GM21381 (cell line): ENCODE measurements at regions not wholly inside any gene's neighbourhood (a gene's known extent, or its start where the extent isn't known, plus 50 kb on each side); places are given as distances from the start of the nearest gene placed in this dataset.
"Not testable (repeated sequence)": the region's sequence is repeated elsewhere in the genome, so short reads cannot be mapped to it uniquely, and the experiment has no call there.

ENCODE experiments used
- ATAC-seq: cut with Tn5 transposase; IDR thresholded peaks from one replicate; pipeline ENCODE4 v1.9.1; 2021; ENCODE audit warnings: mild to moderate bottlenecking, moderate library complexity; ENCODE audit not compliant: unreplicated experiment

DNA sequence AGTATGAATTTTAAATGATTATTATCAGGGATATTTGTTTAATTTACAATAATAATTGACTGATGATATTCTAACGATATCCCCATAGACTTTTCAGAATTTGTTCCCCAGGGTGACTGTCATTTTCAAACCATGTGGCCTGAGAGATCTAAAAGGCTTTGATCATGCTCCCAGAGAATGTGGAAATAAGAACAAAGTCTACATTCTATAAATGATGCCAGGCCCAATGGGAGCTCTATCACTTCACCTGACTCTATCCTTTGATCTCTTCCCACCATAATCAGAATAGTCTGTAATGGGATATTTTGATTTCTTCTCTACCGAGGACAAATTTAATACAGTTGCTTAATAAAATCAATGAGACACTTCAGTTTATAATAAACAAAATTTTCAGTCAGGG, 483.4 kb upstream of the IRAK1BP1 start:
- no peak for ATAC-seq

DNA sequence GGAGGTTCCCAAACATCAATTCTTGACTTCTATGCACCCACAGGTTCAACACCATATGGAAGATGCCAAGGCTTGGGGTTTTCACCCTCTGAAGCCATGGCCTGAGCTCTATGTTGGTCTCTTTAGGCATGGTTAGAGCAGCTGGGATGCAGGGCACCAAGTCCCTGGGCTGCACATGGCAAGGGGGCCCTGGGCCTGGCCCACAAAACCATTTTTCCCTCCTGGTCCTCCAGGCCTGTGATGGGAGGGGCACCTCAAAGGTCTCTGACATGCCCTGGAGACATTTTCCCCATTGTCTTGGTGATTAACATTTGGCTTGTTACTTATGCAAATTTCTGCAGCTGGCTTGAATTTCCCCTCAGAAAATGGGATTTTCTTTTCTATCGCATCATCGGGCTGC, 480.5 kb upstream of the IRAK1BP1 start:
- ATAC-seq = not testable (repeated sequence)

DNA sequence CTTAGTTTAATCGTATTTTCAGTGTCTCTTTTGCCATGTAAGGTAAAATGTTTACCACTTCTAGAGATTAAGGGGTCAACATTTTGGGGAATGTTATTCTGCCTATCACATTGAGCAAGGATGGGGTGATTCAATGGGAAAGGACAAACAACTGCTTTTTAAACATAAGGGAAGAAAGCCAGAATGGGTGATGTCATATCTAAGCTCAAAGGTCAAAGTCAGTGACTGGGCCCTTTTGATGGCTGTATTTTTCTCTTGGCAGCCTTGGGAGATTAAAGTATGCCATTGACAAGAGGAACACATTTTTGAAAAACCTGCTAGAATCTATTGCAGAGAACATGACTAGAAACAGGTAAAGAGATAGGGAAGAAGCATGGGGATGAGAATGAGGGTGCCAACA, 477.3 kb upstream of the IRAK1BP1 start:
- no peak for ATAC-seq

DNA sequence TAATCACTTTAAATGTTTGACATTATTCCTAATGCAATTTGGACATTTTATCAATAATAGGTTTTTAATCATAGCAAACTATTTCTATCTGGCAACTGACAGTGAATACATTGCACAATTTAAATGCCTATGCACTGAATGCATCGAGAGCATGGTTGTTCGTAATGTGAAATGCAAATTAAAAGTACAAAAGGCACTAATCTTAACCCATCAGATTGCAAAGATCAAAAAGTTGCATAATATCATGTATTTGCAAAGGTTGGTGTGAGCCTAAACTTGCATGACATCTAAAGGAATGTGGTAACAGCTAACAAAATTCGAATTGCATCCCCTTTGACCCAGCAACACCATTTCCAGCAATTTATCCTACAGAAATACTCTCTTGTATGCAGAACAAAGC, 469.9 kb upstream of the IRAK1BP1 start:
- ATAC-seq = no peak

DNA sequence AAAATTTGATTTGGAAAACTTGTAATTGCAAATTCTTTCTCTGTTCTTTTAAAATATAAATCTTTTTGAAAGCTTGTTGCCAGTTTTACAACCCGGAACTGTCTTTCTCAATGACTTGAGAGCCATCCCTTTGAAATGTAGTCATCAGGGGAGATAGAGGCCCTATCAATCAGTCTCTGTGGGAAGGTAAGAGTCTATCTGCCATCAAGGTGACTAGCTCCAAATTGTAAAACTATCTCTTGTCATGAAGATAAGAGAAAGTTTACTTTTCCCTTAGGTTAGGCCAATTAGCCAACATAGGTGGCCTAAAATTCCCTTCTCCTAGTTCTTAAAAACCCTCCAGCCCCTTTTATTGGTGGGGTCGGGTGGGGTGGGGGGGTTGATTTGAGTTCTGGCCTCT, 469.1 kb upstream of the IRAK1BP1 start:
- no peak for ATAC-seq

DNA sequence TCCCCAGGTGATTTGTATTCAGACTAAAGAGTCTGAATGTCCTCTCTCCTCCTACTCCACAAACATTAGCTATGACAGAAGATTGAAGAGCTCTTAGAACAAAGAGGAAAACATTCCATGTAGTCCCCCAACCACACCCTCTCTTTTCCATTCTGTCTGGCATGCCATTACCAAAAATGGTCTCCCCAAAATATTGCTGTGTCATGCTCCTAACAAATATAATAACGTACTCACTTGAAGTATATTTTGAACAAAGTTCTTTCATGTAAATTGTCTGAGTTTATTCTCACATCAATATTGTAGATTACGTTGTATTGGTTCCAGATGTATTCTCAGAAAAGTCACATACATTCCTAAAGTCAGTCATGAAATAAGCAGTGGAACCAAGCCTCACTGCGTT, 467.3 kb upstream of the IRAK1BP1 start:
- ATAC-seq = no peak

DNA sequence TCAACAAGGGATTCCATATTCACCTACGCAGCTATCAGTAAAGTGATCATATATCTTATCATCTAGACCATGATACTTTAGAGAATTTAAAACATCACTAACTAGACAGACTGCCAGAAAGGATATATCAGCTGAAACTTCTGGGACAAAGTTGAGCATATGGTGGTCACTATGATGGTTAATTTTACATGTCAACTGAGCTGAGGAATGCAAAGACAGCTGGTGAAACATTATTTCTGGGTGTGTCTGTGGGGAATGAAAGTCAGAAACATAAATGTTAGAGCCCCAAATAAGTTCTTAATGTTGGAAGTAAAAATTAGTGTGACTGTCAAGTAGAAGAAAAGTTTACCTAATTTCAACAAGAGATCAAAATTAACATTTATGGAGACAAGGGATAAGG, 440.0 kb upstream of the IRAK1BP1 start:
- ATAC-seq = no peak

DNA sequence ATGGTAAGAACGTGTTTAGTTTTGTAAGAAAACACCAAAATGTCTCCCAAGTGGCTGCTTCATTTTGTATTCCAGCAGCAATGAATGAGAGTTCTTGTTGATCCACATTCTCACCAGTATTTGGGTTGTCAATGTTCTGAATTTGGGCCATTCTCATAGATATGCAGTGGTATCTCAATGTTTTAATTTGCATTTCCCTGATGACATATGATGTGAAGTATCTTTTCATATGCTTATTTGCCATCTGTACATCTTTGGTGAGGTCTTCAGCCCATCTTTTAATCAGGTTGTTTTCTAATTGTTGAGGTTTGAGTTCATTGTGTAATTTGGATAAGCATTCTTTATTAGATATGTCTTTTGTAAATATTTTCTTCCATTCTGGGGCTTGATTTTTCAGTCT, 436.8 kb upstream of the IRAK1BP1 start:
- ATAC-seq = no peak

DNA sequence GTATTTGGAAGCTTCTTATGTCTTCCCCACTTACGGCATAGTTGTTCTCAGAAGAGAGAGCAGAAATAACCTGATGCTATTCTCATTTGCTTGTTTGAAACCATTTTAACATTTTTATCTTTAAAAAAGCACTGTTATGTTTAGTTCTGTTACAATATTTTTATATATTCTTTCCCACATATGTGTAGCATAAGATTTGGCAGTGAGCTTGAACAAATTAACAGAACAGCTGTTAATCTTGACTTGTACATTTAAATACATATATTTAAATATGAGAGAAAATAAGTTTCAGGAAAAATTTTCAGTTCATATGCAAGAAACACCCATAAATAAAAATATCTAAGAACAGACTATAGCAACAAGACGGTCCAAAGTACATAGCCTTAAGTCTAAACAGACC, 431.7 kb upstream of the IRAK1BP1 start:
- ATAC-seq = no peak

DNA sequence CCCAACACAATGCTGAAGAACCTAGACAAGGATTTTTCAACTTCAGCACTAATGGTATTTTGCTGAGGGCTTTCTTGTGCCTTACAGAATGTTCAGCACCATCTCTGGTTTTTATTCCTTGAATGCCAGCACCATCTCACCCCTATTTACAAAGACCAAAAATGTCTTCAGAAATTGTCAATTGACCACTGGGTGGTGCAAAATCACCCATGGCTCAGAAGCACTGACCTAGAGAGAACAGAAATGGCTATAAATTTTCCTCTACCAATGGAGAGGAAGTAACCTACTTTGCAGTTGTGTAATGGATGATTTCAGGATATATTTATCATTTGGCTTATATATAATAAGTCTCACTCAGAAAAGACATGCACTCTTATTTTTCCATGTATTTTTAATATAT, 431.0 kb upstream of the IRAK1BP1 start:
- no peak for ATAC-seq

DNA sequence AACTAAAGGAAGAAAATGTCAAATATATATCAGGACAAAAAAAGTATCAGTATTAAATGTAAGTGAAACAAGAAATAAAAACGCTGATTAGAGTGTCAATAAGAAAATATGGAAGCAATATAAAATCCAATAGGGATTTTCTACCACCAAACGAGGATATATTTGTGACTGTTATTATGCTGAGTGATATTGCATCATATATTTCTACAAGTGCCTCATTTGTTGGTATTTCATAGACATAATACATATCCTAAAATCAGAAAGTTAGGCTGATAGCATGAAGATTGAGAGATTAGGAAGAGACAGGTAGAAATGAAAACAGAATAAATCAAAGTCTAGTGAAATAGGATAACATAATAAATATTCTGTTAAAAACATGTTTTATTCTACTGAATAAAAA, 429.2 kb upstream of the IRAK1BP1 start:
- ATAC-seq = no peak

DNA sequence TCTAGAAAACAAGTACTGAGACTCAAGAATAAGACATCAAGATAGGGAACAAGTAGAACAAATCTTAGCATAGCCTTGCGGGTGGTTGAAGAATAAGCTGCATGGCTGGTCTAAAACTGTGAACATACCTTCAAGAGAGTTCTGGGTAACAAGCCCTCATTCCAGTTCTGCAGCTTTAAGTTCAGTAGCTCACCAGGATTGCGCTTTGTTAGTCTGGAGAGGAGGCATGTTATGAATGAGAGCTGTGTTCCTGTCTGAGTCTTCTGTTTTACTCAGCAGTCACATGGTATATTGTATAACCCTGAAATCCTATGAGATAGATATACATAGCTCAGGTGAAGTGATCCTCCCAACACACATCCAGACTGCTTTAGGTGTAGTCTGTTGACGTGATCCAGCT, 406.6 kb upstream of the IRAK1BP1 start:
- no peak for ATAC-seq

DNA sequence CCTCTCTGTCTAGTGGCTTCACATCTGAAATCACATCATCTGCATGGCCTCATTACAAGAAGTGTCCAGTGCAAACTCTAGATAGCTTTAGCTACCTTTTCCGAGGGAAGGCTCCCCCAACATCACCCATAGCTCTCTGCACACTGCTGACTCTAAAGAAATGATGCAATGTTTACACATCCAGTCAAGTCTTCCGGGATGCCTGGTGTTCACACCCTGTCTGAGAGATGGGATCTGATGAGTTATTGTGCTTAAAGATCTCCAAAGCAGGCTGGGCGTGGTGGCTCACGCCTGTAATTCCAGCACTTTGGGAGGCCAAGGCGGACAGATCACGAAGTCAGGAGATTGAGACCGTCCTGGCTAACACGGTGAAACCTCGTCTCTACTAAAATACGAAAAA, 404.6 kb upstream of the IRAK1BP1 start:
- ATAC-seq = no peak

DNA sequence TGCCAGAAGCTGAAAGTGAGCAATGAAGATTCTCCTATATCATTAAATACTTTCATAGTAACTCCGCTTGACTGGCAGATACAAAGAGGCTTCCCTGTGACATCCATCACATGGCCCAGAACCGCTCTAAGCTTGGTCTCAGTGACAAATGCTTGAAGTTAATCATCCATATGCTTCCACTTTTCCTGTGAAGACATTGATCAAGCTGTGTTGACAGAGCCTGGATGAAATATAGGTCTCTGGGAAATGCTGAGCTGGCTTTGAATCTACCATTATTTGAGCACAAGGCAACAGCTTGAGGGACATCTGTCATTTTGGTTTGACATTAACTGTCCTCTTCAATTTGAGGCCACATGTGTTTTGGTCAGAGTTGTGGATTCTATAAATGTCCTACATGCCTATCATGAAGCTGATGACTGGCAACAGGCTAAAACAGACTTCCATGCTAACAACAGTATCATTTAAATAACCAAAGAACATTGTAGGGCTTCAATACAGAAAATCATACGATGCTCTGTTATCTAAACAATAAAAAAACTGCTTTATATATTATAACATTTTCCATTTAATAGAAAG, 402.2 kb upstream of the IRAK1BP1 start:
- no peak for ATAC-seq

DNA sequence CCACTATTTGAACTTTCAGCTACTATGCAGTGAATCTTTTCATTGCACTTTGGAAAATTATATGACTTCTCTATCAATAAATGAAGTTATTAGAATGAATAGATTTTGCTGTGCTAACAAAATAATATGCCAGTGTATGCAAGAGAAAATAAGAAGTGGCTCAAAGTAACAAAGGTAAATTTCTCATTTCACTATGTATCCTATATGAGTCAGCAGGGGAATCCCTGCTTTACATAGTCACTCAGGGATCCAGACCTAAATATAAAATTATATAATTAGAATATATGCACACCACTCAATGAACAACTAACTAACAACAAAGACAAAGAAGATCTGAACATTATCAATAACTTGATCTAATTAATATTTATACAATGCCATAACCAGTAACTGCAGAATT, 390.8 kb upstream of the IRAK1BP1 start:
- no peak for ATAC-seq

DNA sequence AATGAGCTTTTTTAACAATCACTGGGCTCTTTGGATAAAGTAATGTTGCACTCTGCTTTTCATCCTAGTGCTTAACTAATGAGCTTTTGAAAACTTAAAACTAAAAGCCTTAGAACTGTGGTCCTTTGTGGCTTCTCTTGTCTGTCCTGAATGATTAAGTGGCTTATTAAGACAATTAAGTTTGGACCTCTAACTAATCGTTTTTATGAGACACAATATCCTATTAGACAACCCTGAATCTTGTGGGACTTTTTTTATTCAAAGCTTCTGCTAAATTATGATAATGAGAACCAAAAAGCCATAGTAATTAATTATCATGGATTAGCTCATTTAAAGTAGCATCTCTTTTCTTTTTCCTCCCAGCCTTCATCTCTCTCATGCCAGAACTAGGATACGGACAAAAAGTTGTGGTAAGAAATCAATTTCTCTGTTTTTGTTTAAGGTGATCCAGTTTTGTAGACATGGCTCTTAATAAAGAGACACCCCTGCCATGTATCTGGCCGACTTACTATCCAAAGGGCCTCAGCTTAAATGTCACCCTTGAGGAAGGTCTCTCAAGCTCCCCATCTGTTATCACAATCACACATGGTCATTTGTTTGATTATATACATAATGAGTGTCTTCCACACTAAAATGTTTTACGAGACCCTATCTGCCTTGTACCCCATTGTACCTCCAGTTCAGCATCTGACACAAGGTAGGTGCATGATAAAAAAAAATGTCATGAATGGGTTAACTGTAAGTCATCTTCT, 384.4 kb upstream of the IRAK1BP1 start:
- ATAC-seq = no peak

DNA sequence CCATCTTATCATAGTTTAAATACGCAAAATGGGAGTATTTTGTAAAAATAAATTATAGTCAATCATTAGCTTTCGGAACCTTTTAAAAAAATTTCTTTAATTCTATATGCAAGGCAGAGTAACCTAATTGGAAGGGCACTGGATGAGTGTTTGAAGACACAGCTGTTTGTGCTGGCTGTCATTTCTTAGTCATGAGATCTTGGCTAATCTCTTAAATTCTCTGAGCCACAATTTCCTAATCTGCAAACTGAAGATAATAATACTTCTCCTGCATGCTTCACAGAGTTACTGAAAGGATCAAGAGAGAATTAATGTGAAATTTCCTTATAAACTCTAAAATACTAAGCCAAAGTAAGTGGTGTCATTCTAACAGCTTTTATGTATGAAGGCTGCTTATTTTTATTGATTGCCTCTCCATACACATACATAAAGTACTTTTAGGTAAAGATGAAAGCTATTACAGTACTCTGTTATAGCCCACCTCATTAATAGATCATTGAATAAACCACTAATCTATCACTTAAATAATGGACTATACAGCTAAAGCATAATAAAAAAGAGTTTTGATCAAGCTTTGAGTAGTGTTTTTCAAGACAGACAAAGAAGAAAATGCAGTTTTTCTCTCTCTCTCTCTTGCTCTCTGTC, 383.7 kb upstream of the IRAK1BP1 start:
- no peak for ATAC-seq

DNA sequence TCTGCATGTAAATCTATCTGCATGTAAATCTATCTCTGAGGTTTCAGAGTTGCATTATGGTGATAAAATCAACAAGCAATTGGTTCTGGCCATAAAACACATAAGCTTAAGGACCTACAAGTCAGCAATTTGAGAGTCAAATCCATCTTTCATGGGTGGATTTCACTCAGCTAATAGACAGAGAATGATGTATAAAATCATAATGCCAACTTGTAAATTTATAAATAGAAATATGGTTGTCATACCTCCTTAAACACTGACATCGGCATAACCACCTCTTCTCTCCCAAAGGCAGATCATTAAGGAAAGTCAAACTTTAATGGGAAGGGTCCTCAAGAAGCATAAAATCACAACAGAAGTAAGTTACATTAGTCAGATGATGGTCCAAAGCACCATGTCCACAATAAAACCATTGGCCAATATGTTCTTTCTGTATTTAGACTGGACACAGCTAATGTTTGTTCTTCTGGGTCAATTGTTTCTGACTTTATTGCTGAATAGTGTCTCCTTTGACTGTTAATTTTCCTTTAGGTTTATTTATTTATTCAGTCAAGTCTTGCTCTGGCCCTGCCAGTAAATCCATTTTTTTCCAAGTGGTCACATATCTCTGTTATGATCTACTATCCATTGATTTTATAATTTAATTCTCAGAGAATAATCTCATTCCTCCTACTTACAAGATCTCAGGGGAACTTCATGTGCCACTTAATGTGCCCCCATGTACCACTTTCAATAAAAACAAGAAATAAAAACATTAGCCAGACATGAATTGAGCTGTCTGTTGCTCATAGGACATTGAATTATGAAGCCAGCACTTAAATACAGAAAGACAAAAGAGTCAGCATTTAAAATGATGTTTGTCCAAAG, 382.9 kb upstream of the IRAK1BP1 start:
- no peak for ATAC-seq

DNA sequence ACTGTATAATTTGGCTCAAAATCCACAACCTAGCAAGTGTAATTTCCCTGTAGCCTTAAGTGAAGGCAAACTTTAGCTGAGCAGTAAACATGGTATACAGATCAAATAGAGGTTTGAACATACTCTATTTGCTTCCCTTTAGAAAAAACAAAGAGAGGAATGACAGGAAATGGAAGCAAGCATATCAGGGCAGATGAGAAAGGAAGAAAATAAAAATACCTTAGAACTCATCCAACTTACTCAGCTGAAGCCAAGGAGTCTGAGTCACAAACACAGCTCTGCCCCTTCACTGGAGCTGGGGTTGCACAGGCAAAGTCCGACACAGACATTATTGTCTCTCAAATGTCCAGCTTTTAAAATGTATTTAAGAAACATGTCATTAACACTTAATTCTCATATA, 379.9 kb upstream of the IRAK1BP1 start:
- no peak for ATAC-seq

DNA sequence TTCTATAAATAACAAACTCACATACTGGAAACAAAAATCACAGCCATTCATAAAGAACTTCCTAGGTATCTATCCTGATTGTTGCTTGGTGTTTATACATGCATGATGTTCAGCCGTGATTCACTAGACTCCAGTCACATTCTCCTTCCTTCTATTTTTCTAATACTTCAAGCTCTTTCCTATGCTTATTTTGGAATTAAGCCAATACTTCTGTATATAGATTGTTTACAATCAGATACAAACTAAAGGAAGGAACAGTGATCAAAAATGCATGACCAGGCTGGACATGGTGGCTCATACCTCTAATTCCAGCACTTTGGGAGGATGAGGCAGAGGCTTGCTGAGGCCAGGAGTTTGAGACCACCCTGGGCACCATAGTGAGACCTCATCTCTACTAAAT, 377.5 kb upstream of the IRAK1BP1 start:
- ATAC-seq = no peak

DNA sequence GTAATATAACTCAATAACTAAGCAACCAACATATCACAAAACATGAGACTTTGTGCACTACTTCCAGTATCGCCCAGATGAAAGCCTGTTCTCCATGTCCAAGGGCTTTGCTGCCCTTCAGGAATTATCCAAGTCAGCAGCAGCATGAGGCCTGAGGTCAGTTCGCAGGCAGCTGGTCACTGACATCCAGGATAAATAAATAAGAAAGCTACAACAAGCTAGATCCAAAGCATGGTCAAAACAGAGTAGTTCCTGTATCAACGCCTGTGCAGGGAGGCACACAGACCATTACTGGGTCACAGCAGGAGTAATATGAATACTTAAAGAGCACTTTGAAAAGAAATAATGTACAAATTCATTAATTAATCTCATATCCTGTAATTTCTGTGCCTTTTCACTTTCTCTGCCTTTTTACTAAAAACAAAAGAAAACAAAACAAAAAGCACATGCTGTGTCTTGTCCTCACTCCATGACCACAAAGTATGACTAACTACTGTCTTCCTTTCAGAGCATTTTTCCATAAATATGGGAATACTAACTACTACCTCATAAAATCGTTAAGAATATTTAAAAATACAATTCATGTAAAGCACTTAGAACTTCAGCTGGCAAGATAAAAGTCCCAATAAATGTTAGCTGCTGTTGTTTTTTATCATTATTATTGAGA, 374.9 kb upstream of the IRAK1BP1 start:
- no peak for ATAC-seq
